B cell (primary cell): ENCODE measurements at regions not wholly inside any gene's neighbourhood (a gene's known extent, or its start where the extent isn't known, plus 50 kb on each side); places are given as distances from the start of the nearest gene placed in this dataset.

Experiments used
- ATAC-seq: fragments of 200-7000 bp; cut with Tn5 transposase; one replicate; pipeline ENCODE4 v1.10.0; 2021; ENCODE audit warnings: low read depth, mild to moderate bottlenecking, moderate number of reproducible peaks, moderate library complexity
- CTCF ChIA-PET: fragments of 350-600 bp; sonication (Branson Sonifier 250); formaldehyde crosslinking; loops from one replicate; lab custom pipeline; 2021; ENCODE audit warnings: antibody characterized with exemption, inconsistent platforms; lab: Charles Lee
- POLR2A ChIA-PET: fragments of 350-600 bp; sonication (Branson Sonifier 250); formaldehyde crosslinking; loops from one replicate; lab custom pipeline; 2021; ENCODE audit warnings: antibody characterized with exemption; lab: Charles Lee
- DNase-seq: peaks from one replicate; pipeline ENCODE4 v3.0.0; 2013
- H2AFZ ChIP-seq: 2 replicates; pipeline ENCODE4 v1.6.1; 2012; ENCODE audit warnings: mild to moderate bottlenecking, low read depth, low read length; ENCODE audit not compliant: insufficient read depth, poor library complexity, severe bottlenecking
- H3K27ac ChIP-seq, 2 donors: 1 replicate in 1 of 2; 2 replicates in 1 of 2; pipeline ENCODE4 v1.5.1; 2012 to 2013; ENCODE audit warnings: low read length in 2 of 2, mild to moderate bottlenecking in 2 of 2, moderate library complexity in 1 of 2
- H3K27me3 ChIP-seq, 4 experiments: fragments of 200-600 bp in 1 of 4; sonication (generic) in 1 of 4; replicated peaks in 1 of 4; 1 replicate in 2 of 4; 2 replicates in 2 of 4; pipeline versions ENCODE4 v1.6.1 to v1.7.0; 2013 to 2016; ENCODE audit warnings: low read length in 3 of 4, mild to moderate bottlenecking in 2 of 4, mixed read lengths in 1 of 4, moderate library complexity in 1 of 4; ENCODE audit not compliant: insufficient read depth in 4 of 4, control insufficient read depth in 3 of 4; ENCODE audit errors: control extremely low read depth in 1 of 4
- H3K36me3 ChIP-seq, 2 experiments: replicated peaks in 1 of 2; 1 replicate in 1 of 2; 2 replicates in 1 of 2; pipeline versions ENCODE4 v1.6.1 to v1.7.1; 2013; ENCODE audit warnings: low read length in 1 of 2; ENCODE audit not compliant: insufficient read depth in 2 of 2, control insufficient read depth in 1 of 2; ENCODE audit errors: control extremely low read depth in 1 of 2, extremely low read depth in 1 of 2
- H3K4me1 ChIP-seq, 2 donors: fragments of 200-600 bp in 1 of 2; sonication (generic) in 1 of 2; 1 replicate in 1 of 2; 2 replicates in 1 of 2; pipeline versions ENCODE4 v1.5.1 to v1.6.1; 2013 to 2017; ENCODE audit warnings: low read length in 2 of 2; ENCODE audit not compliant: control insufficient read depth in 2 of 2, insufficient read depth in 2 of 2
- H3K4me2 ChIP-seq: replicated peaks from 2 replicates; pipeline ENCODE3; 2012; ENCODE audit warnings: mild to moderate bottlenecking, low read depth, low read length; ENCODE audit not compliant: poor library complexity, severe bottlenecking
- H3K4me3 ChIP-seq, 5 experiments: fragments of 200-600 bp in 1 of 5; sonication (generic) in 1 of 5; 1 replicate in 3 of 5; 2 replicates in 2 of 5; pipeline versions ENCODE4 v1.5.1 to v1.7.0; 2011 to 2016; ENCODE audit warnings: low read length in 4 of 5, mild to moderate bottlenecking in 4 of 5, low read depth in 2 of 5, control low read depth in 1 of 5, moderate library complexity in 1 of 5; ENCODE audit not compliant: insufficient read depth in 1 of 5; ENCODE audit errors: control extremely low read depth in 1 of 5, extremely low read depth in 1 of 5
- H3K79me2 ChIP-seq: fragments of 200-600 bp; sonication (generic); one replicate; pipeline ENCODE4 v1.6.0; 2016; ENCODE audit warnings: low read length; ENCODE audit not compliant: control insufficient read depth, insufficient read depth
- H3K9ac ChIP-seq: fragments of 200-600 bp; sonication (generic); 2 replicates; pipeline ENCODE4 v1.6.1; 2017; ENCODE audit warnings: mild to moderate bottlenecking, low read length, moderate library complexity
- H3K9me3 ChIP-seq, 3 donors: one replicate each; pipeline versions ENCODE4 v1.6.1 to v1.7.1; 2013; ENCODE audit warnings: low read length in 2 of 3; ENCODE audit not compliant: control insufficient read depth in 2 of 3, insufficient read depth in 1 of 3; ENCODE audit errors: control extremely low read depth in 1 of 3
- H4K20me1 ChIP-seq: 2 replicates; pipeline ENCODE4 v1.6.0; 2012; ENCODE audit warnings: mild to moderate bottlenecking, low read length; ENCODE audit not compliant: insufficient read depth, control insufficient read depth, poor library complexity, severe bottlenecking
- H3K27ac Mint-ChIP-seq: one replicate; pipeline ENCODE4 v1.8.0; 2021; ENCODE audit warnings: mixed read lengths
- H3K27me3 Mint-ChIP-seq: one replicate; pipeline ENCODE4 v1.8.0; 2021; ENCODE audit warnings: mixed read lengths
- H3K4me1 Mint-ChIP-seq: one replicate; pipeline ENCODE4 v1.8.0; 2021; ENCODE audit warnings: mixed read lengths
- H3K4me3 Mint-ChIP-seq: one replicate; pipeline ENCODE4 v1.8.0; 2021; ENCODE audit warnings: mixed read lengths
- H3K9me3 Mint-ChIP-seq: one replicate; pipeline ENCODE4 v1.8.0; 2022; ENCODE audit warnings: mixed read lengths; ENCODE audit not compliant: insufficient read depth
- EZH2 ChIP-seq: IDR thresholded peaks from 2 replicates; pipeline ENCODE4 v1.6.1; 2012; ENCODE audit warnings: borderline replicate concordance, low read depth, mild to moderate bottlenecking, moderate library complexity, low read length; ENCODE audit not compliant: insufficient read depth, poor library complexity, severe bottlenecking
- WGBS: methylation state at CpG from one replicate; pipeline ENCODE4 v1.1.5; 2013; ENCODE audit warnings: missing lambda C conversion rate; ENCODE audit not compliant: insufficient coverage; 5-methylcytosine and 5-hydroxymethylcytosine counted together
- intact Hi-C: fragments of 100-400 bp; cut with micrococcal nuclease; formaldehyde crosslinking; loops from one replicate; pipeline ENCODE4 v1.10.0; 2022
- TF ChIP-seq, protein P1 (sequence below): fragments of 200-600 bp; IDR thresholded peaks from one replicate; pipeline ENCODE4 v1.8.0; 2022; ENCODE audit warnings: antibody characterized with exemption, mild to moderate bottlenecking

DNA sequence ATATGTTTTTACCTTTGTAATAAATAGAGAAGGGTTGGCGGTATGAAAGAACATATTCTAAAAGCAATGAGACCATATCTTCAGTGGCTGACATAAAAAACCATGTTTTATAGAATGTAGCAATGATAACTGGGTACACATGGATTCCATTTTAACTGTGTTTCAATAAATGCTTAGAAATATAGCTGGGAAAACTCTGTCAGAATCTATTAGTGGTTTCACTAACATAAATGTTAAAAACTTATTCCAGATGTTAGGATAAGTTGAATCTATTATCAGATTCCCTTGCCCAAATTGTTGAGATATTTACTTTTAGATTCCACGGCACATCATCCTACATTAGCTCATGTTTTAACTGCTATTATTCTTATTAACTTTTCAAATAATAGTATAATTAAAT lies 772.2 kb upstream of the ALCAM start:
- intact Hi-C loops = no loop called here
- Mint-ChIP-seq H3K9me3 (no peaks in the 10 kb centered on the region), H3K4me3 (no peak overlapping the region)

DNA sequence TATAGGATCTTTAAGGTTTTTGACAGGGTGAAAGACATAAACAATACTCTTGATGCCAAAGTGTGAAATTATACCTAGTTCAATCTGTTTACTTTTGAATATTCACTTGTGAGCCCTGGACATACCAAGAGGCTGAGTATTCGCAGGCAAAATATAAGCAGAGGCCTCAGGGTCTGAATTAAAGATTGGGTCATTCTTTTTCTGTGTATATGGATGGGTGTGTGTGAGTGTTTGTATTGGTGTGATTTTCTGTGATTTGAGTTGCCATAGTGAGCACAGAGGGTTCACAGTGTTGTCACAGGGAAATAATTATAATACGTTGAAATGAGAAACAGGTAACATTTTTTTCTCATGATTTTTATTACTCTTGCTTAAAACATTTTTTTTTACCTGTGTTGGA lies 770.7 kb upstream of the ALCAM start:
- Histone ChIP-seq H3K9ac (no peak overlapping the region), H3K27me3 (no peaks in the 10 kb centered on the region), H3K27ac (no peak overlapping the region), H4K20me1 (no peaks in the 10 kb centered on the region), H3K4me2 (no peak overlapping the region), H3K79me2 (no peaks in the 10 kb centered on the region), H2AFZ (no peak overlapping the region), H3K4me1 (no peaks in the 10 kb centered on the region), H3K36me3 (no peaks in the 10 kb centered on the region), H3K4me3 (no peak overlapping the region), H3K9me3 (no peaks in the 10 kb centered on the region)
- intact Hi-C loops = loop anchor here (1.0 to 5.0 kb wide), 3 partner anchors 324 to 922 kb away; no protein-coding TSS in a partner anchor
- no peak overlapping the region for H3K4me3 Mint-ChIP-seq
- TF ChIP-seq, protein P1, sequence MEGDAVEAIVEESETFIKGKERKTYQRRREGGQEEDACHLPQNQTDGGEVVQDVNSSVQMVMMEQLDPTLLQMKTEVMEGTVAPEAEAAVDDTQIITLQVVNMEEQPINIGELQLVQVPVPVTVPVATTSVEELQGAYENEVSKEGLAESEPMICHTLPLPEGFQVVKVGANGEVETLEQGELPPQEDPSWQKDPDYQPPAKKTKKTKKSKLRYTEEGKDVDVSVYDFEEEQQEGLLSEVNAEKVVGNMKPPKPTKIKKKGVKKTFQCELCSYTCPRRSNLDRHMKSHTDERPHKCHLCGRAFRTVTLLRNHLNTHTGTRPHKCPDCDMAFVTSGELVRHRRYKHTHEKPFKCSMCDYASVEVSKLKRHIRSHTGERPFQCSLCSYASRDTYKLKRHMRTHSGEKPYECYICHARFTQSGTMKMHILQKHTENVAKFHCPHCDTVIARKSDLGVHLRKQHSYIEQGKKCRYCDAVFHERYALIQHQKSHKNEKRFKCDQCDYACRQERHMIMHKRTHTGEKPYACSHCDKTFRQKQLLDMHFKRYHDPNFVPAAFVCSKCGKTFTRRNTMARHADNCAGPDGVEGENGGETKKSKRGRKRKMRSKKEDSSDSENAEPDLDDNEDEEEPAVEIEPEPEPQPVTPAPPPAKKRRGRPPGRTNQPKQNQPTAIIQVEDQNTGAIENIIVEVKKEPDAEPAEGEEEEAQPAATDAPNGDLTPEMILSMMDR = no peak
- TF ChIP-seq EZH2 = no peak
- DNase-seq = no peak
- H3K27ac Mint-ChIP-seq = no peak overlapping the region
- ChIA-PET POLR2A (no interaction called here), CTCF (interaction anchor here (0.6 to 3.3 kb wide), 12 partner anchors 9 to 922 kb away, joined by 3 to 21 read pairs (median 4); no protein-coding TSS in a partner anchor)
- 83% methylated on average over 1 of the region's 2 CpGs for WGBS
- H3K9me3 Mint-ChIP-seq = no peaks in the 10 kb centered on the region
- H3K4me1 Mint-ChIP-seq = peaks cover 3% of the 10 kb centered on the region
- ATAC-seq = no peak
- H3K27me3 Mint-ChIP-seq = no peaks in the 10 kb centered on the region

More for the DNA sequence above, 772.2 kb upstream of the ALCAM start:
- H3K4me2 ChIP-seq = no peak overlapping the region
- no peak overlapping the region for H3K27ac Mint-ChIP-seq
- H3K27ac ChIP-seq = no peak overlapping the region
- H3K4me3 ChIP-seq = no peak overlapping the region
- no peak for ATAC-seq
- H4K20me1 ChIP-seq = no peaks in the 10 kb centered on the region
- H3K4me1 Mint-ChIP-seq = peaks cover 3% of the 10 kb centered on the region
- H3K36me3 ChIP-seq = no peaks in the 10 kb centered on the region
- H3K9ac ChIP-seq = no peak overlapping the region
- no CpG with 5 or more reads among the region's 2 CpGs for WGBS
- H3K27me3 Mint-ChIP-seq = no peaks in the 10 kb centered on the region
- no peaks in the 10 kb centered on the region for H3K27me3 ChIP-seq
- H3K79me2 ChIP-seq = no peaks in the 10 kb centered on the region
- no peak overlapping the region for H2AFZ ChIP-seq
- DNase-seq = no peak
- TF ChIP-seq EZH2 = no peak
- TF ChIP-seq, protein P1 = no peak
- H3K9me3 ChIP-seq = peaks cover 0 to 3% (median 0%) of the 10 kb centered on the region in 3 donors
- POLR2A ChIA-PET = no interaction called here
- CTCF ChIA-PET = interaction anchor here (0.8 kb wide), 1 partner anchor 775 kb away, joined by 3 read pairs; no protein-coding TSS in a partner anchor
- H3K4me1 ChIP-seq = no peaks in the 10 kb centered on the region
